Natural killer cell (primary cell): ENCODE measurements at regions not wholly inside any gene's neighbourhood (a gene's known extent, or its start where the extent isn't known, plus 50 kb on each side); places are given as distances from the start of the nearest gene placed in this dataset.
A peak's percentile ranks its signal among the peaks of the same experiment; 100 is the strongest.

Source experiments
- ATAC-seq, 3 donors: fragments of 150-1000 bp in 2 of 3; fragments of 200-7000 bp in 1 of 3; cut with Tn5 transposase; 1 replicate in 1 of 3; 2 replicates in 2 of 3; pipeline ENCODE4 v1.10.0; 2021; ENCODE audit warnings: mild to moderate bottlenecking in 2 of 3, moderate library complexity in 2 of 3
- DNase-seq, 2 donors: peaks; one replicate each; pipeline versions ENCODE4 v3.0.0 to v3.0.0-alpha.2; 2013 to 2021; ENCODE audit warnings: mixed read lengths in 1 of 2
- H3K27ac ChIP-seq: one replicate; pipeline ENCODE4 v1.5.1; 2013; ENCODE audit warnings: mild to moderate bottlenecking, low read length
- H3K27me3 ChIP-seq: one replicate; pipeline ENCODE4 v1.6.1; 2013; ENCODE audit warnings: low read length; ENCODE audit not compliant: control insufficient read depth, insufficient read depth
- H3K36me3 ChIP-seq: one replicate; pipeline ENCODE4 v1.6.1; 2013; ENCODE audit warnings: low read length; ENCODE audit not compliant: control insufficient read depth, insufficient read depth
- H3K4me1 ChIP-seq: one replicate; pipeline ENCODE4 v1.6.1; 2013; ENCODE audit warnings: low read length; ENCODE audit not compliant: control insufficient read depth, insufficient read depth
- H3K4me3 ChIP-seq: one replicate; pipeline ENCODE4 v1.5.1; 2013; ENCODE audit warnings: low read length
- H3K9me3 ChIP-seq: one replicate; pipeline ENCODE4 v1.6.1; 2013; ENCODE audit warnings: low read length; ENCODE audit not compliant: control insufficient read depth, insufficient read depth
- H3K27ac Mint-ChIP-seq, 2 donors: one replicate each; pipeline ENCODE4 v1.8.0; 2022; ENCODE audit warnings: mild to moderate bottlenecking in 2 of 2, mixed read lengths in 2 of 2, moderate library complexity in 1 of 2
- H3K27me3 Mint-ChIP-seq, 2 donors: one replicate each; pipeline ENCODE4 v1.8.0; 2022; ENCODE audit warnings: low read depth in 2 of 2, mixed read lengths in 2 of 2
- H3K36me3 Mint-ChIP-seq: one replicate; pipeline ENCODE4 v1.8.0; 2022; ENCODE audit warnings: mixed read lengths
- H3K4me1 Mint-ChIP-seq, 2 donors: one replicate each; pipeline ENCODE4 v1.8.0; 2022; ENCODE audit warnings: mixed read lengths in 2 of 2
- H3K4me3 Mint-ChIP-seq: one replicate; pipeline ENCODE4 v1.8.0; 2022; ENCODE audit warnings: mild to moderate bottlenecking, moderate library complexity, mixed read lengths
- H3K9me3 Mint-ChIP-seq, 2 donors: one replicate each; pipeline ENCODE4 v1.8.0; 2022; ENCODE audit warnings: mixed read lengths in 2 of 2
- CTCF ChIP-seq: fragments of 200-600 bp; IDR thresholded peaks from one replicate; pipeline ENCODE4 v1.8.0; 2022; ENCODE audit warnings: antibody characterized with exemption
- WGBS: methylation state at CpG from one replicate; pipeline ENCODE4 v1.1.7; 2013; ENCODE audit warnings: missing lambda C conversion rate; ENCODE audit not compliant: insufficient coverage; 5-methylcytosine and 5-hydroxymethylcytosine counted together
- intact Hi-C: fragments of 100-400 bp; cut with micrococcal nuclease; formaldehyde crosslinking; loops from one replicate; pipeline ENCODE4 v1.14.2; 2022

DNA sequence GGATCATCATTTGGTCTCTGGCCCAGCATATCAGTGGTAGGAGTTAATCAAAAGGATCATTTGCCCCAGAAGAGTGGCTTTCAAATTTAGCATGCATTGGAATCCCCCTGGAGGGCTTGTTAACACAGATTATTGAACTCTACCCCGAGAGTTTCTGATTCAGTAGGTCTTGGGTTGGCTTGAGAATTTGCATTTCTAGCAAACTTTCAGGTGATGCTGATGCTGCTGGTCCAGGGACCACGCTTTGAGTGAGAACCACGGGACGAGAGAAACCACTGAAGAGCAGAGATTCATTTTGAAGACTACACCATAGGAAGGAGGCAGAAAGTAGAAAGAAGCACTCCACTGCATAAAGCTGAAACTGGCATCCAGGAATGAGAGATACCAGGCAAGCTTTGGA, 81.3 kb upstream of the DUSP10 start:
- Histone ChIP-seq H3K4me1 (peaks cover 20% of the 10 kb centered on the region), H3K4me3 (no peak overlapping the region), H3K27ac (no peak overlapping the region), H3K36me3 (no peaks in the 10 kb centered on the region), H3K27me3 (no peaks in the 10 kb centered on the region), H3K9me3 (no peaks in the 10 kb centered on the region)
- Mint-ChIP-seq H3K9me3 (no peaks in the 10 kb centered on the region), H3K36me3 (no peaks in the 10 kb centered on the region), H3K27ac (peak overlapping the region in 1 of 2 donors; percentile 4), H3K4me3 (no peak overlapping the region), H3K4me1 (peaks cover 34 to 47% of the 10 kb centered on the region in 2 donors), H3K27me3 (no peaks in the 10 kb centered on the region)
- no peak for TF ChIP-seq CTCF
- intact Hi-C loops, result no loop called here
- no peak for ATAC-seq
- 46% methylated on average over 4 of the region's 4 CpGs for WGBS
- DNase-seq, result no peak

GRCh38 chr1:221822591-221822990, 80.7 kb upstream of the DUSP10 start:
- H3K27me3 ChIP-seq, result no peaks in the 10 kb centered on the region
- 91% methylated on average over 2 of the region's 3 CpGs for WGBS
- H3K4me3 ChIP-seq, result no peak overlapping the region
- H3K4me1 ChIP-seq, result peaks cover 20% of the 10 kb centered on the region
- H3K36me3 ChIP-seq, result no peaks in the 10 kb centered on the region
- no peak for DNase-seq
- Mint-ChIP-seq H3K27ac (no peak overlapping the region), H3K9me3 (no peaks in the 10 kb centered on the region), H3K36me3 (no peaks in the 10 kb centered on the region), H3K4me3 (no peak overlapping the region), H3K27me3 (no peaks in the 10 kb centered on the region), H3K4me1 (peaks cover 33 to 41% of the 10 kb centered on the region in 2 donors)
- H3K27ac ChIP-seq, result no peak overlapping the region
- TF ChIP-seq CTCF, result no peak
- H3K9me3 ChIP-seq, result no peaks in the 10 kb centered on the region
- ATAC-seq, result no peak
- intact Hi-C loops, result no loop called here

DNA sequence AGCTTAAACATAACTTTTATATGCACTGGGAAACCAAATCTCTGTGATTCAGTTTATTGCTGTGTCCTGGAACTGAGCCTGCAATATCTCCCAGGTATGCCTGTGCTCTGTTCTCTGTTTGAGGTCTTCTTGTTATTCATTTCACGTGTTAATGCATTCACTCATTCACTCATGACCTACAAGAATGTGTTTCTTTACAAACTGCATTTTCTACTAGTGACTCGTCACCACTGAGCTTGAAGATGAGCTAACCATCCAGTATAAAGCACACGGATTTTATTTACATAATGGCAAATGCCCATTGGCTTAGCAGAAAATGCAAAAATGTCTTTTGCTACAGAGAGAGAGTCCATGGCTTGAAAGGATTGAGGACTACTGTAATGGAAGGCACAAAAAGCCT, 75.0 kb upstream of the DUSP10 start:
- no peaks in the 10 kb centered on the region for H3K27me3 Mint-ChIP-seq
- no peak for DNase-seq
- H3K27ac Mint-ChIP-seq, result no peak overlapping the region
- H3K4me3 Mint-ChIP-seq, result no peak overlapping the region
- no peaks in the 10 kb centered on the region for H3K36me3 Mint-ChIP-seq
- no peaks in the 10 kb centered on the region for H3K4me1 ChIP-seq
- no peak overlapping the region for H3K27ac ChIP-seq
- TF ChIP-seq CTCF, result no peak
- no peak overlapping the region for H3K4me3 ChIP-seq
- intact Hi-C loops, result no loop called here
- 89% methylated on average over 3 of the region's 3 CpGs for WGBS
- H3K4me1 Mint-ChIP-seq, result peaks cover 3 to 10% of the 10 kb centered on the region in 2 donors
- H3K9me3 Mint-ChIP-seq, result no peaks in the 10 kb centered on the region
- no peaks in the 10 kb centered on the region for H3K9me3 ChIP-seq
- no peaks in the 10 kb centered on the region for H3K27me3 ChIP-seq
- ATAC-seq, result no peak
- H3K36me3 ChIP-seq, result no peaks in the 10 kb centered on the region

DNA sequence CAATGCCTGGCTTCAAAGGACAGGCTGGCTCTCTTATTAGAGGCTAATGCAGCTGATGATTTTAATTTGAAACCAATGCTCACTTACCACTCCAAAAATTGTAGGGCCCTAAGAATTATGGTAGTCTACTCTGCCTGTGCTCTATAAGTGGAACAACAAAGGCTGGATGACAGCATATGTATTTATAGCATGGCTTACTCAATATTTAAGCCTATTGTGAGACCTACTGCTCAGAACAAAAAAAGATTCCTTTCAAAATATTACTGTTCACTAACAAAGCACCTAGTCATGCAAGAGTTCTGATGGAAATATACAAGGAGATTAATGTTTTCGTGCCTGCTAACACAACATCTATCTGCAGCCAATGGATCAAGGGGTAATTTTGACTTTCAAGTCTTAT, 73.8 kb upstream of the DUSP10 start:
- H3K4me1 ChIP-seq, result no peaks in the 10 kb centered on the region
- ATAC-seq, result no peak
- no CpG with 5 or more reads among the region's 1 CpG for WGBS
- Mint-ChIP-seq H3K4me1 (peaks cover 9 to 20% of the 10 kb centered on the region in 2 donors), H3K9me3 (no peaks in the 10 kb centered on the region), H3K27me3 (no peaks in the 10 kb centered on the region), H3K36me3 (no peaks in the 10 kb centered on the region), H3K27ac (no peak overlapping the region), H3K4me3 (no peak overlapping the region)
- no peak for DNase-seq
- no peaks in the 10 kb centered on the region for H3K27me3 ChIP-seq
- H3K27ac ChIP-seq, result no peak overlapping the region
- no peak for TF ChIP-seq CTCF
- intact Hi-C loops, result no loop called here
- H3K36me3 ChIP-seq, result no peaks in the 10 kb centered on the region
- H3K4me3 ChIP-seq, result no peak overlapping the region
- H3K9me3 ChIP-seq, result no peaks in the 10 kb centered on the region
